ENCODE measurements at regions not wholly inside any gene's neighbourhood (a gene's known extent, or its start where the extent isn't known, plus 50 kb on each side); places are given as distances from the start of the nearest gene placed in this dataset.

GRCh38 chr2:16548036-16548435, 117.6 kb downstream of the CYRIA start:
- H3K27ac ChIP-seq (ENCODE audit: low read depth, low read length, poor library complexity, severe bottlenecking), result no peak overlapping the region
- no peak overlapping the region for H3K4me2 ChIP-seq (ENCODE audit: low read length)
- H4K20me1 ChIP-seq (ENCODE audit: insufficient read depth, low read length), result no peaks in the 10 kb centered on the region

GRCh38 chr2:16546128-16546754, 119.4 kb downstream of the CYRIA start:
- Histone ChIP-seq H3K4me3 (ENCODE audit: low read depth, low read length, poor library complexity, severe bottlenecking) (no peak overlapping the region), H3K4me1 (ENCODE audit: insufficient read depth, low read length, severe bottlenecking) (no peaks in the 10 kb centered on the region), H3K9me2 (ENCODE audit: low read depth, low read length) (no peaks in the 10 kb centered on the region), H3K27me3 (ENCODE audit: insufficient read depth, low read length) (no peaks in the 10 kb centered on the region), H3F3A (ENCODE audit: insufficient read depth, low read length) (no peaks in the 10 kb centered on the region), H4K20me1 (ENCODE audit: insufficient read depth, low read length) (no peaks in the 10 kb centered on the region), H3K4me2 (ENCODE audit: low read length) (no peak overlapping the region), H3K79me2 (ENCODE audit: insufficient read depth, low read length) (no peaks in the 10 kb centered on the region), H3K9ac (ENCODE audit: low read length) (no peak overlapping the region), H3K27ac (ENCODE audit: low read depth, low read length, poor library complexity, severe bottlenecking) (no peak overlapping the region), H2AFZ (ENCODE audit: low read length) (no peak overlapping the region), H3K9me3 (ENCODE audit: low read length) (no peaks in the 10 kb centered on the region), H3K36me3 (ENCODE audit: insufficient read depth, low read length) (no peaks in the 10 kb centered on the region)
- TF ChIP-seq CTCF (IDR thresholded peaks at IDR 0.05; ENCODE audit: low read length) (no peak), EZH2 (IDR thresholded peaks at IDR 0.05; ENCODE audit: borderline replicate concordance, low read length) (no peak)

More at GRCh38 chr2:16548036-16548435, 117.6 kb downstream of the CYRIA start:
- Histone ChIP-seq H3K9ac (ENCODE audit: low read length) (no peak overlapping the region), H3K27me3 (ENCODE audit: insufficient read depth, low read length) (no peaks in the 10 kb centered on the region), H2AFZ (ENCODE audit: low read length) (no peak overlapping the region), H3K4me3 (ENCODE audit: low read depth, low read length, poor library complexity, severe bottlenecking) (no peak overlapping the region), H3F3A (ENCODE audit: insufficient read depth, low read length) (no peaks in the 10 kb centered on the region), H3K9me3 (ENCODE audit: low read length) (no peaks in the 10 kb centered on the region), H3K79me2 (ENCODE audit: insufficient read depth, low read length) (no peaks in the 10 kb centered on the region), H3K9me2 (ENCODE audit: low read depth, low read length) (no peaks in the 10 kb centered on the region), H3K4me1 (ENCODE audit: insufficient read depth, low read length, severe bottlenecking) (no peaks in the 10 kb centered on the region), H3K36me3 (ENCODE audit: insufficient read depth, low read length) (peaks cover 10% of the 10 kb centered on the region; the same call in 1 of the 2 replicates)
- TF ChIP-seq CTCF (IDR thresholded peaks at IDR 0.05; ENCODE audit: low read length) (no peak), EZH2 (IDR thresholded peaks at IDR 0.05; ENCODE audit: borderline replicate concordance, low read length) (no peak)

GRCh38 chr2:16538707-16539106, 126.9 kb downstream of the CYRIA start:
- H3K9me2 ChIP-seq (ENCODE audit: low read depth, low read length), result no peaks in the 10 kb centered on the region
- H3K4me1 ChIP-seq (ENCODE audit: insufficient read depth, low read length, severe bottlenecking), result no peaks in the 10 kb centered on the region
- H2AFZ ChIP-seq (ENCODE audit: low read length), result no peak overlapping the region
- H3K9ac ChIP-seq (ENCODE audit: low read length), result no peak overlapping the region
- no peak overlapping the region for H3K4me2 ChIP-seq (ENCODE audit: low read length)
- TF ChIP-seq CTCF (IDR thresholded peaks at IDR 0.05; ENCODE audit: low read length) (no peak), EZH2 (IDR thresholded peaks at IDR 0.05; ENCODE audit: borderline replicate concordance, low read length) (no peak)
- no peaks in the 10 kb centered on the region for H3K9me3 ChIP-seq (ENCODE audit: low read length)
- H3K79me2 ChIP-seq (ENCODE audit: insufficient read depth, low read length), result no peaks in the 10 kb centered on the region
- no peaks in the 10 kb centered on the region for H3K36me3 ChIP-seq (ENCODE audit: insufficient read depth, low read length)
- H4K20me1 ChIP-seq (ENCODE audit: insufficient read depth, low read length), result no peaks in the 10 kb centered on the region
- no peaks in the 10 kb centered on the region for H3F3A ChIP-seq (ENCODE audit: insufficient read depth, low read length)
- H3K4me3 ChIP-seq (ENCODE audit: low read depth, low read length, poor library complexity, severe bottlenecking), result no peak overlapping the region
- H3K27me3 ChIP-seq (ENCODE audit: insufficient read depth, low read length), result no peaks in the 10 kb centered on the region
- H3K27ac ChIP-seq (ENCODE audit: low read depth, low read length, poor library complexity, severe bottlenecking), result no peak overlapping the region
